Endothelial cell of umbilical vein (primary cell): ENCODE measurements at regions not wholly inside any gene's neighbourhood (a gene's known extent, or its start where the extent isn't known, plus 50 kb on each side); places are given as distances from the start of the nearest gene placed in this dataset.

Source experiments
- BruUV-seq: library from RNA; stranded (reverse); fragments of 400-500 nt; replicated peaks from 2 replicates; lab custom pipeline; 2021; lab: Mats Ljungman, UMichigan
- CTCF ChIA-PET: fragments of 300-600, 350-600 bp; sonication (Branson Sonifier 250); formaldehyde crosslinking; loops from one replicate; lab custom pipeline; 2021; ENCODE audit warnings: antibody characterized with exemption, inconsistent platforms; lab: Charles Lee
- POLR2A ChIA-PET: fragments of 300-600, 350-600 bp; sonication (Branson Sonifier 250); formaldehyde crosslinking; loops from one replicate; lab custom pipeline; 2021; ENCODE audit warnings: antibody characterized with exemption, inconsistent platforms; lab: Charles Lee
- DNase-seq: peaks from one replicate; pipeline ENCODE4 v3.0.0-alpha.2; 2011; ENCODE audit warnings: low read depth, low spot score
- FAIRE-seq: peaks from 2 replicates; lab custom pipeline; 2011; peaks lifted over from hg19 to GRCh38; lab: Jason Lieb, UNC
- H2AFZ ChIP-seq: 2 replicates; pipeline ENCODE4 v1.6.0; 2012; ENCODE audit warnings: low read depth, low read length, control low read depth, inconsistent platforms
- H3K27ac ChIP-seq: 2 replicates; pipeline ENCODE4 v1.5.1; 2011; ENCODE audit warnings: low read depth, mild to moderate bottlenecking, control low read depth, low read length, moderate library complexity; ENCODE audit not compliant: insufficient read depth
- H3K27me3 ChIP-seq, 2 experiments: 2 replicates each; pipeline versions ENCODE4 v1.6.0 to v1.6.1; 2011; ENCODE audit warnings: low read length in 2 of 2, mixed read lengths in 1 of 2; ENCODE audit not compliant: control insufficient read depth in 2 of 2, insufficient read depth in 2 of 2
- H3K36me3 ChIP-seq, 2 experiments: 2 replicates in 1 of 2; 3 replicates in 1 of 2; pipeline ENCODE4 v1.5.1; 2011; ENCODE audit warnings: low read length in 2 of 2, mild to moderate bottlenecking in 1 of 2, moderate library complexity in 1 of 2; ENCODE audit not compliant: control insufficient read depth in 2 of 2, insufficient read depth in 2 of 2; ENCODE audit errors: extremely low read depth in 1 of 2
- H3K4me1 ChIP-seq: 3 replicates; pipeline ENCODE4 v1.5.1; 2011; ENCODE audit warnings: mild to moderate bottlenecking, low read length; ENCODE audit not compliant: control insufficient read depth, insufficient read depth; ENCODE audit errors: extremely low read depth
- H3K4me2 ChIP-seq: 2 replicates; pipeline ENCODE4 v1.6.1; 2011; ENCODE audit warnings: low read length, control low read depth, mixed read lengths; ENCODE audit not compliant: insufficient read depth
- H3K4me3 ChIP-seq, 3 experiments: fragments of 200-600 bp in 1 of 3; sonication (generic), shearing (Covaris generic) in 1 of 3; replicated peaks in 1 of 3; 2 replicates each; pipeline ENCODE4 v1.5.1; 2011 to 2016; ENCODE audit warnings: control low read depth in 3 of 3, low read length in 3 of 3, mild to moderate bottlenecking in 2 of 3, inconsistent platforms in 1 of 3, low read depth in 1 of 3, moderate library complexity in 1 of 3; ENCODE audit not compliant: insufficient read depth in 1 of 3
- H3K79me2 ChIP-seq: 2 replicates; pipeline ENCODE4 v1.6.0; 2012; ENCODE audit warnings: low read length, inconsistent platforms; ENCODE audit not compliant: control insufficient read depth, insufficient read depth
- H3K9ac ChIP-seq: replicated peaks from 2 replicates; pipeline ENCODE3; 2011; ENCODE audit warnings: low read length, control low read depth; ENCODE audit not compliant: insufficient read depth; ENCODE audit errors: extremely low read depth
- H3K9me1 ChIP-seq: replicated peaks from 3 replicates; pipeline ENCODE4 v1.6.0; 2011; ENCODE audit warnings: mild to moderate bottlenecking, low read length; ENCODE audit not compliant: control insufficient read depth, insufficient read depth; ENCODE audit errors: extremely low read depth
- H3K9me3 ChIP-seq: replicated peaks from 2 replicates; pipeline ENCODE4 v1.5.1; 2012; ENCODE audit warnings: low read length, inconsistent platforms; ENCODE audit not compliant: control insufficient read depth, insufficient read depth
- H4K20me1 ChIP-seq: replicated peaks from 2 replicates; pipeline ENCODE3; 2011; ENCODE audit warnings: mild to moderate bottlenecking, low read length; ENCODE audit not compliant: control insufficient read depth, insufficient read depth; ENCODE audit errors: extremely low read depth
- EZH2 ChIP-seq: IDR thresholded peaks from 2 replicates; pipeline ENCODE4 v1.6.1; 2012; ENCODE audit warnings: borderline replicate concordance, low read depth, mild to moderate bottlenecking, moderate library complexity, low read length, inconsistent platforms; ENCODE audit not compliant: severe bottlenecking
- FOS ChIP-seq: IDR thresholded peaks from 2 replicates; pipeline ENCODE4 v1.6.1; 2011; ENCODE audit warnings: mild to moderate bottlenecking, low read length, moderate library complexity, borderline replicate concordance; ENCODE audit not compliant: insufficient read depth
- GATA2 ChIP-seq: IDR thresholded peaks from 2 replicates; pipeline ENCODE4 v1.7.0; 2011; ENCODE audit warnings: low read depth, mild to moderate bottlenecking, moderate library complexity, mixed read lengths, low read length; ENCODE audit not compliant: insufficient read length, insufficient read depth
- JUN ChIP-seq: IDR thresholded peaks from 2 replicates; pipeline ENCODE4 v1.6.1; 2011; ENCODE audit warnings: borderline replicate concordance, low read depth; ENCODE audit not compliant: insufficient read length, insufficient read depth
- MYC ChIP-seq: IDR thresholded peaks from one replicate; pipeline ENCODE4 v1.6.1; 2011; ENCODE audit warnings: mild to moderate bottlenecking, low read depth, low read length
- POLR2A ChIP-seq: IDR thresholded peaks from 2 replicates; pipeline ENCODE4 v1.6.1; 2012; ENCODE audit warnings: low read depth, mild to moderate bottlenecking, control low read depth, low read length
- POLR2AphosphoS5 ChIP-seq: IDR thresholded peaks from 2 replicates; pipeline ENCODE4 v1.6.1; 2012; ENCODE audit warnings: low read depth, mild to moderate bottlenecking, control low read depth, low read length, moderate library complexity; ENCODE audit not compliant: insufficient read depth
- dilution Hi-C: fragments of 300-500 bp; cut with MboI; formaldehyde crosslinking; loops from one replicate; pipeline ENCODE4 v1.15.0; 2019; ENCODE audit warnings: low sequenced_read_pairs; ENCODE audit not compliant: extremely low pct_ligation_motif_present
- intact Hi-C: fragments of 100-400 bp; cut with micrococcal nuclease; formaldehyde crosslinking; loops from one replicate; pipeline ENCODE4 v1.10.0; 2022
- TF ChIP-seq, protein P1 (sequence below), 2 donors: IDR thresholded peaks; 1 replicate in 1 of 2; 2 replicates in 1 of 2; pipeline ENCODE4 v1.5.1; 2011; ENCODE audit warnings: low read length in 2 of 2, mild to moderate bottlenecking in 2 of 2, moderate library complexity in 2 of 2, control low read depth in 1 of 2, inconsistent platforms in 1 of 2, low read depth in 1 of 2; ENCODE audit not compliant: insufficient read depth in 1 of 2; ENCODE audit errors: extremely low read depth in 1 of 2
- TF ChIP-seq, protein P2 (sequence below): IDR thresholded peaks from 2 replicates; pipeline ENCODE4 v1.6.1; 2011; ENCODE audit not compliant: insufficient read depth, insufficient read length

DNA sequence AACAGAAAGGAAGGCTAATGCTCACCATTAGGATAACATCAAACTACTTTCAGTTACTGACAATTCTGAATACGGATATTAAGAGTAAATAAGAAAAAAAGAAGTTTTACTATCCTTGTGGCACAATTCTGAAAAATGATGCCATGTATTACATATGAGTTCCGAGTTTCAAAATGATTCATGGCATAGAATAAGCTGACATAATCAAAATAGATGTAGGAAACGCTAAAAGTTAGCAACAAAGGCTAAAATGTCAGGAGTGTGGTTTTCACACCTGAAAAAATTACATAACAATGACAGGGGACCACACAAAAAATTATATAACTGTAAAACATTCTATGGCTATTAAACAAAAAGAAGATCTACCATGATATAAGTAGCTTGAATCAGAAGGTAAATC, 1131.9 kb downstream of the OTOL1 start:
- BruUV-seq, result no TSS peak
- intact Hi-C loops, result no loop called here
- DNase-seq (no peak), FAIRE-seq (no peak)
- H2AFZ ChIP-seq, result no peak overlapping the region
- no peaks in the 10 kb centered on the region for H3K9me3 ChIP-seq
- POLR2A ChIA-PET, result no interaction called here
- H3K4me2 ChIP-seq, result no peak overlapping the region
- H3K79me2 ChIP-seq, result no peaks in the 10 kb centered on the region
- H3K27me3 ChIP-seq, result no peaks in the 10 kb centered on the region
- H4K20me1 ChIP-seq, result no peaks in the 10 kb centered on the region
- no peak overlapping the region for H3K9ac ChIP-seq
- CTCF ChIA-PET, result no interaction called here
- no peaks in the 10 kb centered on the region for H3K9me1 ChIP-seq
- no peak overlapping the region for H3K4me3 ChIP-seq
- TF ChIP-seq, protein P1, sequence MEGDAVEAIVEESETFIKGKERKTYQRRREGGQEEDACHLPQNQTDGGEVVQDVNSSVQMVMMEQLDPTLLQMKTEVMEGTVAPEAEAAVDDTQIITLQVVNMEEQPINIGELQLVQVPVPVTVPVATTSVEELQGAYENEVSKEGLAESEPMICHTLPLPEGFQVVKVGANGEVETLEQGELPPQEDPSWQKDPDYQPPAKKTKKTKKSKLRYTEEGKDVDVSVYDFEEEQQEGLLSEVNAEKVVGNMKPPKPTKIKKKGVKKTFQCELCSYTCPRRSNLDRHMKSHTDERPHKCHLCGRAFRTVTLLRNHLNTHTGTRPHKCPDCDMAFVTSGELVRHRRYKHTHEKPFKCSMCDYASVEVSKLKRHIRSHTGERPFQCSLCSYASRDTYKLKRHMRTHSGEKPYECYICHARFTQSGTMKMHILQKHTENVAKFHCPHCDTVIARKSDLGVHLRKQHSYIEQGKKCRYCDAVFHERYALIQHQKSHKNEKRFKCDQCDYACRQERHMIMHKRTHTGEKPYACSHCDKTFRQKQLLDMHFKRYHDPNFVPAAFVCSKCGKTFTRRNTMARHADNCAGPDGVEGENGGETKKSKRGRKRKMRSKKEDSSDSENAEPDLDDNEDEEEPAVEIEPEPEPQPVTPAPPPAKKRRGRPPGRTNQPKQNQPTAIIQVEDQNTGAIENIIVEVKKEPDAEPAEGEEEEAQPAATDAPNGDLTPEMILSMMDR (IDR thresholded peaks at IDR 0.05; ENCODE audit: extremely low read depth in 1 of 2, insufficient read depth in 1 of 2, low read depth in 1 of 2, low read length in 2 of 2), result no peak
- H3K4me1 ChIP-seq, result no peaks in the 10 kb centered on the region
- H3K36me3 ChIP-seq, result no peaks in the 10 kb centered on the region
- no peak overlapping the region for H3K27ac ChIP-seq
- dilution Hi-C loops, result no loop called here

DNA sequence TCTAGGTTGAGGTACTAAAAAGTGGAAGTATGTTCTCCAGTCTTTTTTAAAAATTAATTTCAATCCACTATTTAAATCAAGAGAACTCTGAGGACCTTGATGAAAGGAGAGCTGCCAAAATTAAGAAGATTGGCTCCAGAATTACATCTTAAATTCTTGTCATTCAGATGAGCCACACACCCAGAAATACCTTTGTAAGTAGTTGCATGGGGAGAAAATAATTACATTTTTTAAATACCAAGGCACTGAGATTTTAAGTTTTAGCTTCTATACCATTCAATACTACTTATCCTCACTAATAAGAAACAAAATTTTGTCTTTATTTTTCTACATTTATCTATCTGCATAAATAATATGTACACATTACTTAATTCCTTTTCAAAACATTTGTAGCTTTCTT, 1132.8 kb downstream of the OTOL1 start:
- H3K9me1 ChIP-seq, result no peaks in the 10 kb centered on the region
- dilution Hi-C loops (no loop called here), intact Hi-C loops (no loop called here)
- FAIRE-seq (no peak), DNase-seq (no peak)
- H3K4me2 ChIP-seq, result no peak overlapping the region
- H3K36me3 ChIP-seq, result no peaks in the 10 kb centered on the region
- H3K79me2 ChIP-seq, result no peaks in the 10 kb centered on the region
- CTCF ChIA-PET, result no interaction called here
- no peak for TF ChIP-seq EZH2
- no peak for TF ChIP-seq FOS
- no peak for TF ChIP-seq GATA2
- no peak for TF ChIP-seq JUN
- TF ChIP-seq, protein P1 (IDR thresholded peaks at IDR 0.05; ENCODE audit: extremely low read depth in 1 of 2, insufficient read depth in 1 of 2, low read depth in 1 of 2, low read length in 2 of 2), result no peak
- no peak for TF ChIP-seq POLR2AphosphoS5
- TF ChIP-seq, protein P2, sequence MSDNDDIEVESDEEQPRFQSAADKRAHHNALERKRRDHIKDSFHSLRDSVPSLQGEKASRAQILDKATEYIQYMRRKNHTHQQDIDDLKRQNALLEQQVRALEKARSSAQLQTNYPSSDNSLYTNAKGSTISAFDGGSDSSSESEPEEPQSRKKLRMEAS, result no peak
- no peak for TF ChIP-seq POLR2A
- TF ChIP-seq MYC, result no peak
- H3K9ac ChIP-seq, result no peak overlapping the region
- BruUV-seq, result no TSS peak
- H4K20me1 ChIP-seq, result no peaks in the 10 kb centered on the region
- H3K27me3 ChIP-seq, result no peaks in the 10 kb centered on the region
- no peaks in the 10 kb centered on the region for H3K9me3 ChIP-seq
- no peak overlapping the region for H3K27ac ChIP-seq
- no peak overlapping the region for H3K4me3 ChIP-seq
- no peaks in the 10 kb centered on the region for H3K4me1 ChIP-seq
- H2AFZ ChIP-seq, result no peak overlapping the region
- POLR2A ChIA-PET, result no interaction called here
